ENCODE measurements at regions not wholly inside any gene's neighbourhood (a gene's known extent, or its start where the extent isn't known, plus 50 kb on each side); places are given as distances from the start of the nearest gene placed in this dataset.
A peak's percentile ranks its signal among the peaks of the same experiment; 100 is the strongest.

- CTCF ChIA-PET = interaction anchor here (1.0 kb wide), 1 partner anchor 23 kb away, joined by 3 read pairs; no protein-coding TSS in a partner anchor
- Mint-ChIP-seq H3K4me3 (peak overlapping the region; percentile 10), H3K36me3 (ENCODE audit: low read depth) (no peaks in the 10 kb centered on the region), H3K27me3 (peaks cover 15% of the 10 kb centered on the region), H3K4me1 (peaks cover 18% of the 10 kb centered on the region), H3K27ac (peak overlapping the region; percentile 47), H3K9me3 (peaks cover 1% of the 10 kb centered on the region)
- POLR2A ChIA-PET = interaction anchor here (1.0 kb wide), 1 partner anchor 23 kb away, joined by 3 read pairs; no protein-coding TSS in a partner anchor
- DNase-seq = peak; percentile 18
Observed at GRCh38 chr17:55624772-55625433, 97.8 kb downstream of the TMEM100 start.

GRCh38 chr17:55622547-55622946 is 100.1 kb downstream of the TMEM100 start:
- DNase-seq = no peak
- Mint-ChIP-seq H3K27me3 (peaks cover 21% of the 10 kb centered on the region), H3K4me1 (peaks cover 18% of the 10 kb centered on the region)

GRCh38 chr17:55620945-55621344 is 101.7 kb downstream of the TMEM100 start:
- POLR2A ChIA-PET = no interaction called here
- peaks cover under 1% of the 10 kb centered on the region for H3K9me3 Mint-ChIP-seq
- no peak overlapping the region for H3K27ac Mint-ChIP-seq
- no peak overlapping the region for H3K4me3 Mint-ChIP-seq
- H3K4me1 Mint-ChIP-seq = peaks cover 17% of the 10 kb centered on the region
- peaks cover 18% of the 10 kb centered on the region for H3K27me3 Mint-ChIP-seq
- CTCF ChIA-PET = no interaction called here
- DNase-seq = no peak
- no peaks in the 10 kb centered on the region for H3K36me3 Mint-ChIP-seq (ENCODE audit: low read depth)

More at GRCh38 chr17:55622547-55622946, 100.1 kb downstream of the TMEM100 start:
- CTCF ChIA-PET = no interaction called here
- Mint-ChIP-seq H3K36me3 (ENCODE audit: low read depth) (no peaks in the 10 kb centered on the region), H3K27ac (no peak overlapping the region), H3K9me3 (peaks cover 1% of the 10 kb centered on the region), H3K4me3 (no peak overlapping the region)
- POLR2A ChIA-PET = no interaction called here

- H3K36me3 Mint-ChIP-seq (ENCODE audit: low read depth) = no peaks in the 10 kb centered on the region
- DNase-seq = no peak
- ChIA-PET POLR2A (no interaction called here), CTCF (no interaction called here)
- peaks cover 18% of the 10 kb centered on the region for H3K27me3 Mint-ChIP-seq
- no peaks in the 10 kb centered on the region for H3K9me3 Mint-ChIP-seq
- peaks cover 8% of the 10 kb centered on the region for H3K4me1 Mint-ChIP-seq
- no peak overlapping the region for H3K4me3 Mint-ChIP-seq
- no peak overlapping the region for H3K27ac Mint-ChIP-seq
Observed at GRCh38 chr17:55620023-55620422, 102.6 kb downstream of the TMEM100 start.

- no peaks in the 10 kb centered on the region for H3K9me3 Mint-ChIP-seq
Observed at GRCh38 chr17:55617441-55617840, 105.2 kb downstream of the TMEM100 start.

GRCh38 chr17:55614061-55614460 is 102.8 kb upstream of the SMIM36 start:
- no peak for DNase-seq
- CTCF ChIA-PET = no interaction called here
- peaks cover 10% of the 10 kb centered on the region for H3K27me3 Mint-ChIP-seq

More at GRCh38 chr17:55617441-55617840, 105.2 kb downstream of the TMEM100 start:
- DNase-seq = no peak
- H3K4me3 Mint-ChIP-seq = no peak overlapping the region
- ChIA-PET POLR2A (no interaction called here), CTCF (interaction anchor here (1.0 kb wide), 1 partner anchor 65 kb away, joined by 3 read pairs; no protein-coding TSS in a partner anchor)
- H3K4me1 Mint-ChIP-seq = no peaks in the 10 kb centered on the region
- no peak overlapping the region for H3K27ac Mint-ChIP-seq
- peaks cover 15% of the 10 kb centered on the region for H3K27me3 Mint-ChIP-seq
- H3K36me3 Mint-ChIP-seq (ENCODE audit: low read depth) = no peaks in the 10 kb centered on the region

GRCh38 chr17:55612691-55613141 is 101.5 kb upstream of the SMIM36 start:
- H3K36me3 Mint-ChIP-seq (ENCODE audit: low read depth) = no peaks in the 10 kb centered on the region
- CTCF ChIA-PET = interaction anchor here (1.3 to 3.3 kb wide), 2 partner anchors 11 to 86 kb away, joined by 4 to 8 read pairs; no protein-coding TSS in a partner anchor
- H3K4me1 Mint-ChIP-seq = peaks cover under 1% of the 10 kb centered on the region
- POLR2A ChIA-PET = no interaction called here
- no peak for DNase-seq
- no peak overlapping the region for H3K4me3 Mint-ChIP-seq
- no peak overlapping the region for H3K27ac Mint-ChIP-seq
- no peaks in the 10 kb centered on the region for H3K9me3 Mint-ChIP-seq
- H3K27me3 Mint-ChIP-seq = peaks cover 2% of the 10 kb centered on the region

More at GRCh38 chr17:55614061-55614460, 102.8 kb upstream of the SMIM36 start:
- Mint-ChIP-seq H3K4me1 (no peaks in the 10 kb centered on the region), H3K27ac (no peak overlapping the region), H3K4me3 (no peak overlapping the region), H3K9me3 (no peaks in the 10 kb centered on the region), H3K36me3 (ENCODE audit: low read depth) (no peaks in the 10 kb centered on the region)
- POLR2A ChIA-PET = no interaction called here

- H3K4me1 Mint-ChIP-seq = peaks cover 3% of the 10 kb centered on the region
- no peaks in the 10 kb centered on the region for H3K36me3 Mint-ChIP-seq (ENCODE audit: low read depth)
- ChIA-PET CTCF (no interaction called here), POLR2A (no interaction called here)
- DNase-seq = no peak
- H3K4me3 Mint-ChIP-seq = no peak overlapping the region
- H3K27ac Mint-ChIP-seq = no peak overlapping the region
- no peaks in the 10 kb centered on the region for H3K9me3 Mint-ChIP-seq
- H3K27me3 Mint-ChIP-seq = peaks cover 15% of the 10 kb centered on the region
Observed at GRCh38 chr17:55607731-55608341, 96.6 kb upstream of the SMIM36 start.

GRCh38 chr17:55606488-55606815 is 95.2 kb upstream of the SMIM36 start:
- Mint-ChIP-seq H3K36me3 (ENCODE audit: low read depth) (no peaks in the 10 kb centered on the region), H3K4me1 (peaks cover 3% of the 10 kb centered on the region), H3K9me3 (no peaks in the 10 kb centered on the region), H3K27me3 (peaks cover 24% of the 10 kb centered on the region), H3K4me3 (no peak overlapping the region), H3K27ac (no peak overlapping the region)
- CTCF ChIA-PET = no interaction called here
- POLR2A ChIA-PET = no interaction called here
- no peak for DNase-seq

- Mint-ChIP-seq H3K27me3 (peaks cover 24% of the 10 kb centered on the region), H3K4me3 (no peak overlapping the region), H3K36me3 (ENCODE audit: low read depth) (no peaks in the 10 kb centered on the region), H3K4me1 (peaks cover 3% of the 10 kb centered on the region), H3K9me3 (no peaks in the 10 kb centered on the region), H3K27ac (no peak overlapping the region)
- DNase-seq = no peak
- ChIA-PET CTCF (no interaction called here), POLR2A (no interaction called here)
Observed at GRCh38 chr17:55605705-55606487, 94.6 kb upstream of the SMIM36 start.

GRCh38 chr17:55601874-55602364 is 90.7 kb upstream of the SMIM36 start:
- CTCF ChIA-PET = interaction anchor here (0.6 to 4.0 kb wide), 18 partner anchors 9 to 138 kb away, joined by 3 to 40 read pairs (median 5); no protein-coding TSS in a partner anchor
- H3K4me1 Mint-ChIP-seq = no peaks in the 10 kb centered on the region
- H3K36me3 Mint-ChIP-seq (ENCODE audit: low read depth) = no peaks in the 10 kb centered on the region
- POLR2A ChIA-PET = interaction anchor here (1.1 to 1.5 kb wide), 2 partner anchors 23 to 24 kb away, joined by 3 read pairs; no protein-coding TSS in a partner anchor
- peaks cover 30% of the 10 kb centered on the region for H3K27me3 Mint-ChIP-seq
- DNase-seq = no peak
- no peak overlapping the region for H3K27ac Mint-ChIP-seq
- no peak overlapping the region for H3K4me3 Mint-ChIP-seq
- H3K9me3 Mint-ChIP-seq = peaks cover 14% of the 10 kb centered on the region

- H3K36me3 Mint-ChIP-seq (ENCODE audit: low read depth) = no peaks in the 10 kb centered on the region
- no peaks in the 10 kb centered on the region for H3K4me1 Mint-ChIP-seq
- POLR2A ChIA-PET = no interaction called here
- no peak overlapping the region for H3K27ac Mint-ChIP-seq
- peaks cover 19% of the 10 kb centered on the region for H3K9me3 Mint-ChIP-seq
- CTCF ChIA-PET = no interaction called here
- no peak for DNase-seq
- no peak overlapping the region for H3K4me3 Mint-ChIP-seq
- peaks cover 20% of the 10 kb centered on the region for H3K27me3 Mint-ChIP-seq
Observed at GRCh38 chr17:55598495-55598894, 87.2 kb upstream of the SMIM36 start.
